ENCODE measurements at regions not wholly inside any gene's neighbourhood (a gene's known extent, or its start where the extent isn't known, plus 50 kb on each side); places are given as distances from the start of the nearest gene placed in this dataset.
"Not testable (repeated sequence)": the region's sequence is repeated elsewhere in the genome, so short reads cannot be mapped to it uniquely, and the experiment has no call there.

GRCh38 chr10:33952692-33953360, 618.4 kb upstream of the NRP1 start:
- DNase-seq, result no peak

GRCh38 chr10:33950206-33950605, 615.7 kb upstream of the NRP1 start:
- no peak for DNase-seq

- no peak for DNase-seq
These were observed 613.1 kb upstream of the NRP1 start for GRCh38 chr10:33947544-33947943.

- DNase-seq, result no peak
These were observed 610.6 kb upstream of the NRP1 start for GRCh38 chr10:33945051-33945450.

- DNase-seq, result no peak
These were observed 608.0 kb upstream of the NRP1 start for GRCh38 chr10:33942508-33942907.

- DNase-seq, result no peak
These were observed 605.4 kb upstream of the NRP1 start for GRCh38 chr10:33939892-33940291.

- DNase-seq, result no peak
These were observed 604.9 kb upstream of the NRP1 start for GRCh38 chr10:33939410-33939809.

- no peak for DNase-seq
These were observed 603.5 kb upstream of the NRP1 start for GRCh38 chr10:33938001-33938400.

GRCh38 chr10:33937036-33937730, 602.7 kb upstream of the NRP1 start:
- no peak for DNase-seq

- DNase-seq, result no peak
These were observed 600.9 kb upstream of the NRP1 start for GRCh38 chr10:33935350-33935749.

- DNase-seq, result peak; percentile 11
These were observed 595.6 kb upstream of the NRP1 start for GRCh38 chr10:33930079-33930478.

GRCh38 chr10:33927347-33927746, 592.9 kb upstream of the NRP1 start:
- no peak for DNase-seq

GRCh38 chr10:33921970-33922605, 587.6 kb upstream of the NRP1 start:
- DNase-seq, result no peak

- DNase-seq, result no peak
These were observed 585.9 kb upstream of the NRP1 start for GRCh38 chr10:33920351-33920750.

GRCh38 chr10:33919244-33919643, 584.8 kb upstream of the NRP1 start:
- DNase-seq, result no peak

GRCh38 chr10:33917069-33917780, 582.8 kb upstream of the NRP1 start:
- no peak for DNase-seq

GRCh38 chr10:33914746-33915145, 580.3 kb upstream of the NRP1 start:
- no peak for DNase-seq

GRCh38 chr10:33913194-33913593, 578.7 kb upstream of the NRP1 start:
- DNase-seq, result no peak

GRCh38 chr10:33909476-33909875, 575.0 kb upstream of the NRP1 start:
- not testable (repeated sequence) for DNase-seq

- DNase-seq, result no peak
These were observed 566.7 kb upstream of the NRP1 start for GRCh38 chr10:33901166-33901565.

- no peak for DNase-seq
These were observed 566.1 kb upstream of the NRP1 start for GRCh38 chr10:33900596-33900995.

GRCh38 chr10:33899578-33900531, 565.4 kb upstream of the NRP1 start:
- no peak for DNase-seq
